ENCODE measurements at regions not wholly inside any gene's neighbourhood (a gene's known extent, or its start where the extent isn't known, plus 50 kb on each side); places are given as distances from the start of the nearest gene placed in this dataset.

DNA sequence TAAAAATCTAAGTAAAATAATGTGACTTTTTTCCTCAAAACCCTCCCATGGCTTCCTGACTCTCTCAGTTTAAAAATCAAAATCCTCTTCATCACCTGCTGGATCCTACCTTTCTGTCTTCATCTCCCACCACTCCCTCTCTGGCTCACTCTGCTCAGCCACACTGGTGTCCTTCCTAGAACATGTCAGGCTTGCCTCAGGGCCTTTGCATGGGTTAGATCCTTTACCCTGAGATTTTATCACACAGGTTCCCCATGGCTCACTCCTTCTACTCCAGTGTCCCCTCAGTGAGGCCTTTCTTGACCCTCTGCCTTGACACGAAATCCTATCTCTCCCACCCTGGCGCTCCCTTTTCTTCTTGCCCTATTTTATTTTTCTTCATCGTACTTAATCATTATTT, 141.8 kb downstream of the RPL22L1 start (continued):
- TF ChIP-seq, protein P1, sequence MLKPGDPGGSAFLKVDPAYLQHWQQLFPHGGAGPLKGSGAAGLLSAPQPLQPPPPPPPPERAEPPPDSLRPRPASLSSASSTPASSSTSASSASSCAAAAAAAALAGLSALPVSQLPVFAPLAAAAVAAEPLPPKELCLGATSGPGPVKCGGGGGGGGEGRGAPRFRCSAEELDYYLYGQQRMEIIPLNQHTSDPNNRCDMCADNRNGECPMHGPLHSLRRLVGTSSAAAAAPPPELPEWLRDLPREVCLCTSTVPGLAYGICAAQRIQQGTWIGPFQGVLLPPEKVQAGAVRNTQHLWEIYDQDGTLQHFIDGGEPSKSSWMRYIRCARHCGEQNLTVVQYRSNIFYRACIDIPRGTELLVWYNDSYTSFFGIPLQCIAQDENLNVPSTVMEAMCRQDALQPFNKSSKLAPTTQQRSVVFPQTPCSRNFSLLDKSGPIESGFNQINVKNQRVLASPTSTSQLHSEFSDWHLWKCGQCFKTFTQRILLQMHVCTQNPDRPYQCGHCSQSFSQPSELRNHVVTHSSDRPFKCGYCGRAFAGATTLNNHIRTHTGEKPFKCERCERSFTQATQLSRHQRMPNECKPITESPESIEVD (tag by site-specific recombination; IDR thresholded peaks at IDR 0.05): no peak
- TF ChIP-seq YY2 (tag by site-specific recombination; IDR thresholded peaks at IDR 0.05) (no peak), ZNF248 (tag by site-specific recombination; IDR thresholded peaks at IDR 0.05) (no peak), ZNF341 (tag by site-specific recombination; IDR thresholded peaks at IDR 0.05; ENCODE audit: low read depth) (no peak)

DNA sequence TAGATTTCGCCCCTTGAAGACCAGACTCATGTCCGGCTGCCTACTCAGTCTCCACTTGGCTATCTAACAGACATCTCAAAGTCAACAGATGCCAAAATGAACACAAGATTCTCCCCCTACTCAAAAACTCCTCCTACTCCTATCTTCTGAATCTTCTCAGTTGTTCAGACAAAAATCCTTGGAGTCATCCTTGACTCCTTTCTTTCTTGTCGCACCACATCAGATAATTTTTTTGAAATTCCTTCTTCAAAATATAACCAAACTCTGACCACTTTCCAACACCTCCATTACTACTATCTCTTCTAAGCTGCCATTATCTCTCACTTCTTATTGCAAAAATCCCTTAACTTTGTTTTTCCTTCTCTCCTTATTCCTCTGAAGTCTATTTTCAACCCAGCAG, 141.9 kb upstream of the SLC7A14 start:
- no peaks in the 10 kb centered on the region for H3K4me1 ChIP-seq (ENCODE audit: control insufficient read depth, insufficient read depth, low read length)
- TF ChIP-seq ZNF692 (tag by site-specific recombination; IDR thresholded peaks at IDR 0.05) (no peak), ZNF324 (tag by site-specific recombination; IDR thresholded peaks at IDR 0.05) (no peak), ZNF221 (tag by site-specific recombination; IDR thresholded peaks at IDR 0.05; ENCODE audit: borderline replicate concordance) (no peak), ZNF654 (tag by site-specific recombination; IDR thresholded peaks at IDR 0.05; ENCODE audit: low read depth) (no peak), YY1 (tag by site-specific recombination; IDR thresholded peaks at IDR 0.05) (no peak), ZNF585B (tag by site-specific recombination; IDR thresholded peaks at IDR 0.05) (no peak), ZNF747 (tag by site-specific recombination; IDR thresholded peaks at IDR 0.05) (no peak), ZNF138 (tag by site-specific recombination; IDR thresholded peaks at IDR 0.05; ENCODE audit: borderline replicate concordance) (no peak), KLF16 (tag by site-specific recombination; IDR thresholded peaks at IDR 0.05) (no peak), ZNF791 (tag by site-specific recombination; IDR thresholded peaks at IDR 0.05) (no peak), ZBTB8A (tag by site-specific recombination; IDR thresholded peaks at IDR 0.05) (no peak)
- no peaks in the 10 kb centered on the region for H3K36me3 ChIP-seq (ENCODE audit: control insufficient read depth in 2 of 2, insufficient read depth in 1 of 2, low read length in 2 of 2)
- no peaks in the 10 kb centered on the region for H3K9me3 ChIP-seq (ENCODE audit: control insufficient read depth, insufficient read depth, low read depth, low read length)
- POLR2A ChIA-PET: no interaction called here
- CTCF ChIA-PET: no interaction called here
- H3K4me3 ChIP-seq (ENCODE audit: low read depth, low read length): no peak overlapping the region
- no peak overlapping the region for H3K27ac ChIP-seq (ENCODE audit: extremely low read depth, low read depth, low read length)

- Histone ChIP-seq H3K36me3 (ENCODE audit: control insufficient read depth in 2 of 2, insufficient read depth in 1 of 2, low read length in 2 of 2) (no peaks in the 10 kb centered on the region), H3K9me3 (ENCODE audit: control insufficient read depth, insufficient read depth, low read depth, low read length) (no peaks in the 10 kb centered on the region), H3K4me3 (ENCODE audit: low read depth, low read length) (no peak overlapping the region), H3K27ac (ENCODE audit: extremely low read depth, low read depth, low read length) (no peak overlapping the region), H3K4me1 (ENCODE audit: control insufficient read depth, insufficient read depth, low read length) (no peaks in the 10 kb centered on the region)
- ChIA-PET POLR2A (no interaction called here), CTCF (no interaction called here)
- TF ChIP-seq ZNF211 (tag by site-specific recombination; IDR thresholded peaks at IDR 0.05; ENCODE audit: low read depth) (no peak), ZNF138 (tag by site-specific recombination; IDR thresholded peaks at IDR 0.05; ENCODE audit: borderline replicate concordance) (no peak), ZFP3 (tag by site-specific recombination; IDR thresholded peaks at IDR 0.05; ENCODE audit: low read depth) (no peak), ZNF433 (tag by site-specific recombination; IDR thresholded peaks at IDR 0.05; ENCODE audit: low read depth) (no peak), ZNF324 (tag by site-specific recombination; IDR thresholded peaks at IDR 0.05) (no peak), ZNF623 (tag by site-specific recombination; IDR thresholded peaks at IDR 0.05) (no peak), ZNF658 (tag by site-specific recombination; IDR thresholded peaks at IDR 0.05) (no peak)
- TF ChIP-seq, protein P2, sequence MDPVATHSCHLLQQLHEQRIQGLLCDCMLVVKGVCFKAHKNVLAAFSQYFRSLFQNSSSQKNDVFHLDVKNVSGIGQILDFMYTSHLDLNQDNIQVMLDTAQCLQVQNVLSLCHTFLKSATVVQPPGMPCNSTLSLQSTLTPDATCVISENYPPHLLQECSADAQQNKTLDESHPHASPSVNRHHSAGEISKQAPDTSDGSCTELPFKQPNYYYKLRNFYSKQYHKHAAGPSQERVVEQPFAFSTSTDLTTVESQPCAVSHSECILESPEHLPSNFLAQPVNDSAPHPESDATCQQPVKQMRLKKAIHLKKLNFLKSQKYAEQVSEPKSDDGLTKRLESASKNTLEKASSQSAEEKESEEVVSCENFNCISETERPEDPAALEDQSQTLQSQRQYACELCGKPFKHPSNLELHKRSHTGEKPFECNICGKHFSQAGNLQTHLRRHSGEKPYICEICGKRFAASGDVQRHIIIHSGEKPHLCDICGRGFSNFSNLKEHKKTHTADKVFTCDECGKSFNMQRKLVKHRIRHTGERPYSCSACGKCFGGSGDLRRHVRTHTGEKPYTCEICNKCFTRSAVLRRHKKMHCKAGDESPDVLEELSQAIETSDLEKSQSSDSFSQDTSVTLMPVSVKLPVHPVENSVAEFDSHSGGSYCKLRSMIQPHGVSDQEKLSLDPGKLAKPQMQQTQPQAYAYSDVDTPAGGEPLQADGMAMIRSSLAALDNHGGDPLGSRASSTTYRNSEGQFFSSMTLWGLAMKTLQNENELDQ (tag by site-specific recombination; IDR thresholded peaks at IDR 0.05; ENCODE audit: low read depth): no peak
- TF ChIP-seq, protein P3, sequence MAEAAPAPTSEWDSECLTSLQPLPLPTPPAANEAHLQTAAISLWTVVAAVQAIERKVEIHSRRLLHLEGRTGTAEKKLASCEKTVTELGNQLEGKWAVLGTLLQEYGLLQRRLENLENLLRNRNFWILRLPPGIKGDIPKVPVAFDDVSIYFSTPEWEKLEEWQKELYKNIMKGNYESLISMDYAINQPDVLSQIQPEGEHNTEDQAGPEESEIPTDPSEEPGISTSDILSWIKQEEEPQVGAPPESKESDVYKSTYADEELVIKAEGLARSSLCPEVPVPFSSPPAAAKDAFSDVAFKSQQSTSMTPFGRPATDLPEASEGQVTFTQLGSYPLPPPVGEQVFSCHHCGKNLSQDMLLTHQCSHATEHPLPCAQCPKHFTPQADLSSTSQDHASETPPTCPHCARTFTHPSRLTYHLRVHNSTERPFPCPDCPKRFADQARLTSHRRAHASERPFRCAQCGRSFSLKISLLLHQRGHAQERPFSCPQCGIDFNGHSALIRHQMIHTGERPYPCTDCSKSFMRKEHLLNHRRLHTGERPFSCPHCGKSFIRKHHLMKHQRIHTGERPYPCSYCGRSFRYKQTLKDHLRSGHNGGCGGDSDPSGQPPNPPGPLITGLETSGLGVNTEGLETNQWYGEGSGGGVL (tag by site-specific recombination; IDR thresholded peaks at IDR 0.05): no peak
- TF ChIP-seq, protein P4, sequence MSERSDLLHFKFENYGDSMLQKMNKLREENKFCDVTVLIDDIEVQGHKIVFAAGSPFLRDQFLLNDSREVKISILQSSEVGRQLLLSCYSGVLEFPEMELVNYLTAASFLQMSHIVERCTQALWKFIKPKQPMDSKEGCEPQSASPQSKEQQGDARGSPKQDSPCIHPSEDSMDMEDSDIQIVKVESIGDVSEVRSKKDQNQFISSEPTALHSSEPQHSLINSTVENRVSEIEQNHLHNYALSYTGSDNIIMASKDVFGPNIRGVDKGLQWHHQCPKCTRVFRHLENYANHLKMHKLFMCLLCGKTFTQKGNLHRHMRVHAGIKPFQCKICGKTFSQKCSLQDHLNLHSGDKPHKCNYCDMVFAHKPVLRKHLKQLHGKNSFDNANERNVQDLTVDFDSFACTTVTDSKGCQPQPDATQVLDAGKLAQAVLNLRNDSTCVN (tag by site-specific recombination; optimal IDR thresholded peaks at IDR 0.05): no peak
These were observed 141.2 kb upstream of the SLC7A14 start for GRCh38 chr3:170726976-170727661.

Measured in HEK293 (cell line).